Midbrain (tissue), 1 donor: ENCODE measurements at regions not wholly inside any gene's neighbourhood (a gene's known extent, or its start where the extent isn't known, plus 50 kb on each side); places are given as distances from the start of the nearest gene placed in this dataset.
A peak's percentile ranks its signal among the peaks of the same experiment; 100 is the strongest.

Experiments
- DNase-seq: peaks from one replicate; lab custom pipeline; 2025; lab: John Stamatoyannopoulos, UW

GRCh38 chr4:162644346-162644745 lies 480.5 kb upstream of the FSTL5 start:
- no peak for DNase-seq

GRCh38 chr4:162640152-162640551 lies 476.4 kb upstream of the FSTL5 start:
- no peak for DNase-seq

GRCh38 chr4:162634390-162634789 lies 470.6 kb upstream of the FSTL5 start:
- no peak for DNase-seq

- no peak for DNase-seq
Observed at GRCh38 chr4:162622664-162623063, 458.9 kb upstream of the FSTL5 start.

GRCh38 chr4:162610116-162610515 lies 446.3 kb upstream of the FSTL5 start:
- no peak for DNase-seq

- DNase-seq: no peak
Observed at GRCh38 chr4:162586266-162586665, 422.5 kb upstream of the FSTL5 start.

- DNase-seq: no peak
Observed at GRCh38 chr4:162582180-162582579, 418.4 kb upstream of the FSTL5 start.

- DNase-seq: no peak
Observed at GRCh38 chr4:162565730-162566129, 401.9 kb upstream of the FSTL5 start.

- no peak for DNase-seq
Observed at GRCh38 chr4:162560073-162560472, 396.3 kb upstream of the FSTL5 start.

- no peak for DNase-seq
Observed at GRCh38 chr4:162557516-162558106, 393.8 kb upstream of the FSTL5 start.

- no peak for DNase-seq
Observed at GRCh38 chr4:162535121-162535520, 371.3 kb upstream of the FSTL5 start.

- no peak for DNase-seq
Observed at GRCh38 chr4:162523171-162523570, 359.4 kb upstream of the FSTL5 start.

GRCh38 chr4:162522724-162523123 lies 358.9 kb upstream of the FSTL5 start:
- no peak for DNase-seq

GRCh38 chr4:162510937-162511336 lies 347.1 kb upstream of the FSTL5 start:
- no peak for DNase-seq

- no peak for DNase-seq
Observed at GRCh38 chr4:162510115-162510514, 346.3 kb upstream of the FSTL5 start.

- no peak for DNase-seq
Observed at GRCh38 chr4:162509333-162509732, 345.5 kb upstream of the FSTL5 start.

- no peak for DNase-seq
Observed at GRCh38 chr4:162506253-162506652, 342.5 kb upstream of the FSTL5 start.

- no peak for DNase-seq
Observed at GRCh38 chr4:162503868-162504267, 340.1 kb upstream of the FSTL5 start.

GRCh38 chr4:162502109-162502508 lies 338.3 kb upstream of the FSTL5 start:
- DNase-seq: no peak

- DNase-seq: no peak
Observed at GRCh38 chr4:162499478-162499877, 335.7 kb upstream of the FSTL5 start.

- no peak for DNase-seq
Observed at GRCh38 chr4:162498168-162498567, 334.4 kb upstream of the FSTL5 start.

- peak; percentile 56 for DNase-seq
Observed at GRCh38 chr4:162497564-162498167, 333.9 kb upstream of the FSTL5 start.

- DNase-seq: no peak
Observed at GRCh38 chr4:162494935-162495334, 331.1 kb upstream of the FSTL5 start.

GRCh38 chr4:162485486-162485885 lies 321.7 kb upstream of the FSTL5 start:
- DNase-seq: no peak
